Heart right ventricle (tissue), 16 donors: ENCODE measurements at regions not wholly inside any gene's neighbourhood (a gene's known extent, or its start where the extent isn't known, plus 50 kb on each side); places are given as distances from the start of the nearest gene placed in this dataset.

ENCODE experiments used
- ATAC-seq, 8 donors: fragments of 200-7000 bp; cut with Tn5 transposase; one replicate each; pipeline ENCODE4 v1.9.1; 2020; ENCODE audit warnings: mild to moderate bottlenecking in 8 of 8, moderate library complexity in 8 of 8, moderate number of reproducible peaks in 1 of 8
- DNase-seq, 2 donors: peaks; one replicate each; pipeline ENCODE4 v3.0.0-alpha.2; 2020
- H3K27ac ChIP-seq, 10 donors: fragments of 200-600 bp; sonication (generic) in 2 of 10; one replicate each; pipeline versions ENCODE4 v1.5.0 to v1.8.0; 2020 to 2022; ENCODE audit warnings: mild to moderate bottlenecking in 3 of 10
- H3K27me3 ChIP-seq, 7 donors: fragments of 200-600 bp; one replicate each; pipeline ENCODE4 v1.8.0; 2021 to 2022; ENCODE audit warnings: mild to moderate bottlenecking in 2 of 7
- H3K36me3 ChIP-seq, 9 donors: fragments of 200-600 bp; sonication (generic) in 1 of 9; one replicate each; pipeline versions ENCODE4 v1.5.0 to v1.8.0; 2020 to 2022; ENCODE audit warnings: mild to moderate bottlenecking in 2 of 9
- H3K4me1 ChIP-seq, 9 donors: fragments of 200-600 bp; sonication (generic) in 1 of 9; one replicate each; pipeline versions ENCODE4 v1.5.0 to v1.8.0; 2020 to 2022; ENCODE audit warnings: mild to moderate bottlenecking in 4 of 9
- H3K4me3 ChIP-seq, 10 donors: fragments of 200-600 bp; sonication (generic) in 2 of 10; one replicate each; pipeline versions ENCODE4 v1.5.0 to v1.8.0; 2020 to 2022; ENCODE audit warnings: mild to moderate bottlenecking in 7 of 10, moderate library complexity in 2 of 10
- H3K9me3 ChIP-seq, 11 donors: fragments of 200-600 bp in 10 of 11; sonication (generic) in 2 of 11; one replicate each; pipeline versions ENCODE4 v1.5.0 to v1.8.0; 2013 to 2022; ENCODE audit warnings: mild to moderate bottlenecking in 2 of 11, control low read depth in 1 of 11, moderate library complexity in 1 of 11
- WGBS, 2 donors: extraction: QIAGEN DNeasy Blood & Tissue Kit; methylation state at CpG; one replicate each; pipeline ENCODE4 v1.1.7; 2013; ENCODE audit warnings: inconsistent platforms in 1 of 2; 5-methylcytosine and 5-hydroxymethylcytosine counted together
- intact Hi-C, 10 donors: fragments of 100-400 bp; cut with DNase I; formaldehyde crosslinking; loops; one replicate each; pipeline versions ENCODE4 v1.11.1 to v1.14.2; 2022
- TF ChIP-seq, protein P1 (sequence below), 9 donors: fragments of 200-600 bp; sonication (generic) in 2 of 9; IDR thresholded peaks; one replicate each; pipeline versions ENCODE4 v1.5.0 to v1.8.0; 2021 to 2022; ENCODE audit warnings: antibody characterized with exemption in 9 of 9, mild to moderate bottlenecking in 5 of 9, moderate library complexity in 1 of 9
- donor health status: Arrhythmogenic right ventricular cardiomyopathy.
- donor health status: ischemic (EF 13 %, LVEDD 7.1; RV severe dilation, severe dysfunction).
- donor health status: healthy with polysubstance abuse.
- donor health status: DM: no; HTN: yes; CAD: no.
- donor health status: DM: no; HTN: no; CAD: no.
- donor health status: ischemic (EF 25% LVEDD 6.9; RV normal size, moderate dysfunction).
- donor health status: ischemic (EF 25% LVEDD 5.7; RV mildly dilated, moderate dysfunction).
- donor health status: healthy.
- donor health status: DM: yes; HTN: yes; CAD: no.
- donor health status: Ischemic cardiomyopathy.
- donor health status: ischemic (EF 35%, LVEDD 5.7; RV mildly dilated, moderate dysfunction).
- donor health status: nonischemic (EF 11% LVEDD 7.7; RV severe dilation, severe dysfunction).
- donor health status: DM: yes; HTN: yes; CAD: no.
- donor health status: PGD.
- donor health status: ischemic (EF 29% LVEDD 5.4; RV normal size, mild dysfunction).
- donor health status: nonischemic (EF 23%, LVEDD 6.1; RV moderate dilation, normal function).

DNA sequence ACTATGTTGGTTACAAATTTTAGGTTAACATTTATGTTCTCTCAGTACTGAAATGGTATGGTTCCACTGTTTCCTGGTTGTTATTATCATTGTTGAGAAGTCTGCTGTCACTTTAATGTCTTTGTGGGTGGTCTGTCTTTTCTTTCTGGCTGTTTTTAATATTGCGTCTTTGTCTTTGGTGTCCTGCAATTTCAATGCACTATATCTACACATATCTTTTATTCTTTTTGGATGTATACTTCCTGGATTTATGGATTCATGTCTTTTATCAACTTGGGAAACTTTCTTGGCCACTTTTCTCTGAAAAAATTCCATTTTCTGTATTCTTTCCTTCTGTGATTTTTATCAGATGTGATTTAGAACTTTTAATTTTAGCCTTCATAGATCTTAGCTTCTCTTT is 250.2 kb downstream of the BUB3 start:
- DNase-seq (no peak), ATAC-seq (no peak)
- intact Hi-C loops, result no loop called here
- Histone ChIP-seq H3K4me1 (no peaks in the 10 kb centered on the region), H3K9me3 (peaks cover 0 to 27% (median 8%) of the 10 kb centered on the region in 11 donors), H3K27me3 (no peaks in the 10 kb centered on the region), H3K27ac (no peak overlapping the region), H3K4me3 (no peak overlapping the region), H3K36me3 (no peaks in the 10 kb centered on the region)
- 93 to 95% methylated on average over 1 of the region's 1 CpG for WGBS, 2 donors
- TF ChIP-seq, protein P1, sequence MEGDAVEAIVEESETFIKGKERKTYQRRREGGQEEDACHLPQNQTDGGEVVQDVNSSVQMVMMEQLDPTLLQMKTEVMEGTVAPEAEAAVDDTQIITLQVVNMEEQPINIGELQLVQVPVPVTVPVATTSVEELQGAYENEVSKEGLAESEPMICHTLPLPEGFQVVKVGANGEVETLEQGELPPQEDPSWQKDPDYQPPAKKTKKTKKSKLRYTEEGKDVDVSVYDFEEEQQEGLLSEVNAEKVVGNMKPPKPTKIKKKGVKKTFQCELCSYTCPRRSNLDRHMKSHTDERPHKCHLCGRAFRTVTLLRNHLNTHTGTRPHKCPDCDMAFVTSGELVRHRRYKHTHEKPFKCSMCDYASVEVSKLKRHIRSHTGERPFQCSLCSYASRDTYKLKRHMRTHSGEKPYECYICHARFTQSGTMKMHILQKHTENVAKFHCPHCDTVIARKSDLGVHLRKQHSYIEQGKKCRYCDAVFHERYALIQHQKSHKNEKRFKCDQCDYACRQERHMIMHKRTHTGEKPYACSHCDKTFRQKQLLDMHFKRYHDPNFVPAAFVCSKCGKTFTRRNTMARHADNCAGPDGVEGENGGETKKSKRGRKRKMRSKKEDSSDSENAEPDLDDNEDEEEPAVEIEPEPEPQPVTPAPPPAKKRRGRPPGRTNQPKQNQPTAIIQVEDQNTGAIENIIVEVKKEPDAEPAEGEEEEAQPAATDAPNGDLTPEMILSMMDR (IDR thresholded peaks at IDR 0.05), result no peak

DNA sequence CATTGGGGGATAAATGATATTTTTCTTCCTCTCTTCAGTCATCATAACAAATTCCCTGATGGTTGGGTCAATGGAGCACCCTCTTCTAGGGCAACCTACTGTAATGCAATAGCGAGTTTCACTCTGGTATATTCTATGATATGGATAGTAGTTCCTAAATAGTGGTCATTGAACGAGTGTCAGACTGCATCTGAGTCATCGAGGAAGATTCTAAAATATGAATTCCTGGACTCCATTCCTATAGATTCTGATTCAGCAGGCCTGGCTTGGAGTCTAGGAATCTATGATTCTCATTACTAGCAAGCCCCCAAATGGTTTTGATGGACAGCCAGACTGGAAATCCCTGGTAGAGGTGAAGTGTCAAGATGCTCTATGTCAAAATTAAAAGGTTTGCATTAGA is 254.5 kb downstream of the BUB3 start:
- ATAC-seq (no peak), DNase-seq (no peak)
- intact Hi-C loops, result no loop called here
- Histone ChIP-seq H3K27me3 (peaks cover 0 to 5% (median 0%) of the 10 kb centered on the region in 7 donors), H3K36me3 (no peaks in the 10 kb centered on the region), H3K9me3 (peaks cover 0 to 21% (median 7%) of the 10 kb centered on the region in 11 donors), H3K4me1 (no peaks in the 10 kb centered on the region), H3K4me3 (no peak overlapping the region), H3K27ac (no peak overlapping the region)
- TF ChIP-seq, protein P1 (IDR thresholded peaks at IDR 0.05), result no peak
- 69 to 74% methylated on average over 3 of the region's 3 CpGs for WGBS, 2 donors

DNA sequence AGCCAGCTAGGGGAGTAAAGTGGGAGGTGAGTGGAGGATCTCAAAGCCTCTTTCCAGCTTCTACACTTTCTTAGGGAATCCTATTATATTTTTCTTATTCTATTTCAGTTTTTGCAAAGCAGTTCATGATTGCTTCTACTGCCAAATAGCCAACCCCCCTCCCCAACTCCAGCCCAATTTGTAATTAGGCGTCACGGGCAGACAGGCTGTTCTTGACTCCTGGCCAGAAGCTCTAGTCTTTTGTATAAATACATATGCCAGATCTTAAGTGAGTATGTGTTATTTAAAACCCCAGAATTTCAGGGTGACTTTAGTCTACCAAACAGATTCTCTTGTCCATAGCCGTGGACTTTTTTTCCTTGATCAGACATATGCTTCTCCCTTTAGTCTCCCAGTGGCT is 255.2 kb downstream of the BUB3 start:
- no peak overlapping the region for H3K27ac ChIP-seq
- DNase-seq (no peak), ATAC-seq (no peak)
- peaks cover 0 to 5% (median 0%) of the 10 kb centered on the region in 7 donors for H3K27me3 ChIP-seq
- 63 to 65% methylated on average over 3 of the region's 3 CpGs for WGBS, 2 donors
- no peaks in the 10 kb centered on the region for H3K36me3 ChIP-seq
- TF ChIP-seq, protein P1 (IDR thresholded peaks at IDR 0.05), result no peak
- intact Hi-C loops, result no loop called here
- no peak overlapping the region for H3K4me3 ChIP-seq
- no peaks in the 10 kb centered on the region for H3K4me1 ChIP-seq
- H3K9me3 ChIP-seq, result peaks cover 0 to 13% (median 2%) of the 10 kb centered on the region in 11 donors

DNA sequence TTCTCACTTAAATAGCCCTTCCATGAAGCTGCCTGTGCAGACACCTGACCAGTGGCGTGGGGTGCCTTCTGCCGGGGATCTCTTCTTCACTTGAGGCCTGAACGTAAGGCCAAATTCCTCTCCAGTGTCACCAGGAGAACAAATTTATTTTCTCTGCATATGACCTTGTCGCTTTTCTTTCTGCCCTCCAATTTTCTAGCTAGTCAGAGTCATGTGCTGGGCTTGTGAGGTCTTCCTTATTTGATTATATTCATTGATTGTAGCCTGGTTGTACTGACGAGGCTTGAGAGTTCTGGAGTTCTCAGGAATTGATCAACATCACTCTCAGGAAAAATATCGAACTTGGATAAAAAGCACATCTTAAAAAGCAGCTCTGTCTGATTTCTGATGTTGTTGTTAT is 255.7 kb downstream of the BUB3 start:
- 80 to 82% methylated on average over 6 of the region's 6 CpGs for WGBS, 2 donors
- no peak for DNase-seq
- ATAC-seq, result no peak

More for the DNA sequence above, 255.7 kb downstream of the BUB3 start:
- Histone ChIP-seq H3K4me3 (no peak overlapping the region), H3K36me3 (no peaks in the 10 kb centered on the region), H3K27ac (no peak overlapping the region), H3K9me3 (peaks cover 0 to 9% (median 0%) of the 10 kb centered on the region in 11 donors), H3K4me1 (no peaks in the 10 kb centered on the region), H3K27me3 (peaks cover 0 to 5% (median 0%) of the 10 kb centered on the region in 7 donors)
- TF ChIP-seq, protein P1 (IDR thresholded peaks at IDR 0.05), result no peak
- intact Hi-C loops, result no loop called here
